MM.1S (cell line): ENCODE measurements at regions not wholly inside any gene's neighbourhood (a gene's known extent, or its start where the extent isn't known, plus 50 kb on each side); places are given as distances from the start of the nearest gene placed in this dataset.

Source experiments
- DNase-seq: peaks from one replicate; pipeline ENCODE4 v3.0.0-alpha.2; 2015
- H2AFZ ChIP-seq: fragments of 300-600 bp; sonication (generic); 2 replicates; pipeline ENCODE4 v1.6.0; 2016; ENCODE audit warnings: antibody characterized with exemption, low read length
- H3F3A ChIP-seq: fragments of 300-600 bp; sonication (generic); 2 replicates; pipeline ENCODE4 v1.6.1; 2016; ENCODE audit warnings: mild to moderate bottlenecking, antibody characterized with exemption, low read length, moderate library complexity, mixed read lengths; ENCODE audit not compliant: insufficient read depth
- H3K27ac ChIP-seq: fragments of 300-600 bp; sonication (generic); 2 replicates; pipeline ENCODE4 v1.5.1; 2016; ENCODE audit warnings: mild to moderate bottlenecking, low read length
- H3K27me3 ChIP-seq: fragments of 300-600 bp; sonication (generic); replicated peaks from 2 replicates; pipeline ENCODE4 v1.6.0; 2016; ENCODE audit warnings: low read length; ENCODE audit not compliant: insufficient read depth
- H3K36me3 ChIP-seq: fragments of 300-600 bp; sonication (generic); replicated peaks from 2 replicates; pipeline ENCODE4 v1.6.1; 2016; ENCODE audit warnings: mild to moderate bottlenecking, low read length, mixed read lengths; ENCODE audit not compliant: insufficient read depth
- H3K4me1 ChIP-seq: fragments of 300-600 bp; sonication (generic); 2 replicates; pipeline ENCODE4 v1.6.1; 2016; ENCODE audit warnings: low read length, mixed read lengths
- H3K4me2 ChIP-seq: fragments of 300-600 bp; sonication (generic); 2 replicates; pipeline ENCODE4 v1.6.0; 2016; ENCODE audit warnings: low read depth, low read length
- H3K4me3 ChIP-seq: fragments of 300-600 bp; sonication (generic); 2 replicates; pipeline ENCODE4 v1.5.1; 2016; ENCODE audit warnings: low read length, mixed read lengths
- H3K79me2 ChIP-seq: fragments of 300-600 bp; sonication (generic); 2 replicates; pipeline ENCODE4 v1.6.1; 2016; ENCODE audit warnings: mixed run types, low read length, mixed read lengths
- H3K9ac ChIP-seq: fragments of 300-600 bp; sonication (generic); 2 replicates; pipeline ENCODE4 v1.6.1; 2016; ENCODE audit warnings: low read length, mixed read lengths
- H3K9me2 ChIP-seq: fragments of 300-600 bp; sonication (generic); replicated peaks from 2 replicates; pipeline ENCODE4 v1.6.1; 2016; ENCODE audit warnings: mild to moderate bottlenecking, low read length, mixed read lengths; ENCODE audit not compliant: insufficient read depth
- H3K9me3 ChIP-seq: fragments of 300-600 bp; sonication (generic); replicated peaks from 2 replicates; pipeline ENCODE4 v1.6.1; 2016; ENCODE audit warnings: mild to moderate bottlenecking, low read length, mixed read lengths; ENCODE audit not compliant: insufficient read depth
- H4K20me1 ChIP-seq: fragments of 300-600 bp; sonication (generic); 2 replicates; pipeline ENCODE4 v1.6.1; 2016; ENCODE audit warnings: mild to moderate bottlenecking, low read length, moderate library complexity, mixed read lengths; ENCODE audit not compliant: insufficient read depth
- EZH2 ChIP-seq: fragments of 300-600 bp; sonication (generic); optimal IDR thresholded peaks from 2 replicates; pipeline ENCODE3; 2017; ENCODE audit warnings: low read depth, mild to moderate bottlenecking, antibody characterized with exemption, low read length, mixed read lengths
- EZH2phosphoT487 ChIP-seq: fragments of 300-600 bp; sonication (generic); IDR thresholded peaks from 2 replicates; pipeline ENCODE4 v1.6.1; 2018; ENCODE audit warnings: antibody characterized with exemption, low read length
- TF ChIP-seq, protein P1 (sequence below): fragments of 300-600 bp; sonication (generic); IDR thresholded peaks from 2 replicates; pipeline ENCODE4 v1.5.1; 2016; ENCODE audit warnings: antibody characterized with exemption, low read length, mixed read lengths

DNA sequence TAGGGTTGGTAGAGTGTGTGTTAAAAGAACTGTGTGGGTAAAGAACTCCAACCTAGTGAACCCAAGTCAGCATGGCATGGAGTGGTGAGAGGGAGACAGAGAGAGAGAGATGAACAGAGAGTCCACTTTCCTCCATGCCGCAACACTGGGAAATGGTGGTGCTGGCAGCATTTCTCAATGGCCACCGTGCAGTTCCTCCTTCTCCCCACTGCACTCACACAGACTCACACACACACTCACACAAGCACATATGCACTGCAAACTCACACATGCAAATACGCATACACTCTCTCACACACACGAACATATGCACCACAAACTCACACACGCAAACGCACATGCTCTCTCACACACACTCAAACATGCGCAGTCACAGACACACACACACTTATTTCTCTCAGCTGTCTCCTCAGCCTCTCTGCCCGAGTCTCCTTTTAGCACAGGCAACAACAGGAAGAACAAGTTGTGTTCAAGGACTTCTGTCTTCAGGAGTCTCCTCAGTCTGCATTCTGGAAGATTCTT, 66.5 kb upstream of the LY86 start:
- H4K20me1 ChIP-seq: no peaks in the 10 kb centered on the region
- no peaks in the 10 kb centered on the region for H3K27me3 ChIP-seq
- no peaks in the 10 kb centered on the region for H3K9me3 ChIP-seq
- no peak for DNase-seq
- no peak overlapping the region for H3K4me2 ChIP-seq
- H3K4me3 ChIP-seq: no peak overlapping the region
- H3K9ac ChIP-seq: no peak overlapping the region
- H3F3A ChIP-seq: no peaks in the 10 kb centered on the region
- H2AFZ ChIP-seq: no peak overlapping the region
- H3K79me2 ChIP-seq: no peaks in the 10 kb centered on the region
- H3K4me1 ChIP-seq: no peaks in the 10 kb centered on the region
- no peak for TF ChIP-seq EZH2phosphoT487
- TF ChIP-seq, protein P1, sequence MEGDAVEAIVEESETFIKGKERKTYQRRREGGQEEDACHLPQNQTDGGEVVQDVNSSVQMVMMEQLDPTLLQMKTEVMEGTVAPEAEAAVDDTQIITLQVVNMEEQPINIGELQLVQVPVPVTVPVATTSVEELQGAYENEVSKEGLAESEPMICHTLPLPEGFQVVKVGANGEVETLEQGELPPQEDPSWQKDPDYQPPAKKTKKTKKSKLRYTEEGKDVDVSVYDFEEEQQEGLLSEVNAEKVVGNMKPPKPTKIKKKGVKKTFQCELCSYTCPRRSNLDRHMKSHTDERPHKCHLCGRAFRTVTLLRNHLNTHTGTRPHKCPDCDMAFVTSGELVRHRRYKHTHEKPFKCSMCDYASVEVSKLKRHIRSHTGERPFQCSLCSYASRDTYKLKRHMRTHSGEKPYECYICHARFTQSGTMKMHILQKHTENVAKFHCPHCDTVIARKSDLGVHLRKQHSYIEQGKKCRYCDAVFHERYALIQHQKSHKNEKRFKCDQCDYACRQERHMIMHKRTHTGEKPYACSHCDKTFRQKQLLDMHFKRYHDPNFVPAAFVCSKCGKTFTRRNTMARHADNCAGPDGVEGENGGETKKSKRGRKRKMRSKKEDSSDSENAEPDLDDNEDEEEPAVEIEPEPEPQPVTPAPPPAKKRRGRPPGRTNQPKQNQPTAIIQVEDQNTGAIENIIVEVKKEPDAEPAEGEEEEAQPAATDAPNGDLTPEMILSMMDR: no peak
- TF ChIP-seq EZH2: no peak
- no peaks in the 10 kb centered on the region for H3K9me2 ChIP-seq
- no peaks in the 10 kb centered on the region for H3K36me3 ChIP-seq
- H3K27ac ChIP-seq: no peak overlapping the region

DNA sequence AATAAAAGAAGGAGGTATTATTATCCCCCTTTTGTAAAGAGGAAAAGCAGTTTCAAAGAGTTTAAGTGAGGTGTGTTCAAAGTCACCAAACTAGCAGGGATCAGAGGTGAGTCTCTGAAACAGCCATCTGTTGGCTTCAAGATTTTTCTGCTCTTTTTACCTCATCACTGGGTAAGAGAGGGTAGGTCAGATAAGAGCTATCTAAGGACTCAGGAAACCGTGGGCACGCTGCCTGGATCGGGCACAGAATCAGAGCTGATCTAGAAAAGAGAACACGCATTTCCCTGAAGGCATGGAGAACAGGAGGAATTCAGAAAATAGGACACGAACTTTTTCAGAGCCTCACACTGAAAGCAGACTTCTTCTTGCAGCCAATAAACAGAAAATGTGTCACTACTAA, 65.8 kb upstream of the LY86 start:
- no peak overlapping the region for H2AFZ ChIP-seq
- H3K9ac ChIP-seq: no peak overlapping the region
- H3K27me3 ChIP-seq: no peaks in the 10 kb centered on the region
- H3K4me1 ChIP-seq: no peaks in the 10 kb centered on the region
- H3K9me2 ChIP-seq: no peaks in the 10 kb centered on the region
- H3K4me2 ChIP-seq: no peak overlapping the region
- no peak for DNase-seq
- no peaks in the 10 kb centered on the region for H3K36me3 ChIP-seq
- H4K20me1 ChIP-seq: no peaks in the 10 kb centered on the region
- H3K9me3 ChIP-seq: no peaks in the 10 kb centered on the region
- TF ChIP-seq, protein P1: no peak
- no peak overlapping the region for H3K27ac ChIP-seq
- no peaks in the 10 kb centered on the region for H3F3A ChIP-seq
- H3K4me3 ChIP-seq: no peak overlapping the region
- H3K79me2 ChIP-seq: no peaks in the 10 kb centered on the region

DNA sequence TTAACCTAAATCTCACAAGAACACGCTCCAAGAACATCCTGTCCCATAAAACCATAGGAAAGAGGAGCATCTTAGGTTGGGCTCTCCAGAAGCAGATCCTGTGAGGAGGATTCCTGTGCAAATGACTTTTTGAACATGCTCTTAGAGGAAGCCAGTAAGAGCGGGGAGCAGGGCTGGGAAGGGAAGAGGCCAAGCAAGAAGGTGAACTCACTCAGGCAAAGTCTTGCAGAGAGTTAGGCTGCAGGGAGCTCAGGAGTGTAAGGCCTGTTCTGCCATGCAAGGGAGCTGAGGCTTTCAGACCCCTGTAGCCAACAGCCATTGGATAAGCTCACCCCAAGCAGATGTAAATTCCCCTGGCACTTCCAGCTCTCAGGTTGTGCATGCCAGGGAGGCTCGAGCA, 63.6 kb upstream of the LY86 start:
- Histone ChIP-seq H3K36me3 (no peaks in the 10 kb centered on the region), H3K9me3 (no peaks in the 10 kb centered on the region), H3K4me1 (no peaks in the 10 kb centered on the region), H3K27me3 (no peaks in the 10 kb centered on the region), H3K79me2 (no peaks in the 10 kb centered on the region), H3F3A (no peaks in the 10 kb centered on the region), H4K20me1 (no peaks in the 10 kb centered on the region), H3K9me2 (no peaks in the 10 kb centered on the region), H3K27ac (no peak overlapping the region), H3K4me2 (no peak overlapping the region), H2AFZ (no peak overlapping the region), H3K4me3 (no peak overlapping the region), H3K9ac (no peak overlapping the region)
- TF ChIP-seq EZH2: no peak
- TF ChIP-seq, protein P1: no peak
- TF ChIP-seq EZH2phosphoT487: no peak
- no peak for DNase-seq
